Activated naive CD8-positive, alpha-beta T cell treated with anti-CD3 and anti-CD28 coated beads, Interleukin-2, amount 10 ng/mL, durations not matched to agents 7 days and 5 days (primary cell): ENCODE measurements at regions not wholly inside any gene's neighbourhood (a gene's known extent, or its start where the extent isn't known, plus 50 kb on each side); places are given as distances from the start of the nearest gene placed in this dataset.

Source experiments
- ATAC-seq: fragments of 150-1000 bp; cut with Tn5 transposase; one replicate; pipeline ENCODE4 v1.10.0; 2021; ENCODE audit warnings: low read depth, moderate library complexity
- POLR2A ChIA-PET: fragments of 350-600 bp; sonication (Branson Sonifier 250); formaldehyde crosslinking; loops from one replicate; lab custom pipeline; 2021; ENCODE audit warnings: antibody characterized with exemption; lab: Charles Lee
- DNase-seq: peaks from one replicate; pipeline ENCODE4 v3.0.0; 2021
- H3K27ac Mint-ChIP-seq: one replicate; pipeline ENCODE4 v1.8.0; 2022; ENCODE audit warnings: mild to moderate bottlenecking, mixed read lengths
- H3K27me3 Mint-ChIP-seq: one replicate; pipeline ENCODE4 v1.8.0; 2022; ENCODE audit warnings: mild to moderate bottlenecking, moderate library complexity, mixed read lengths
- H3K36me3 Mint-ChIP-seq: one replicate; pipeline ENCODE4 v1.8.0; 2021; ENCODE audit warnings: mild to moderate bottlenecking, mixed read lengths
- H3K4me1 Mint-ChIP-seq: one replicate; pipeline ENCODE4 v1.8.0; 2021; ENCODE audit warnings: mixed read lengths
- H3K4me3 Mint-ChIP-seq: one replicate; pipeline ENCODE4 v1.8.0; 2022; ENCODE audit warnings: mild to moderate bottlenecking, moderate library complexity, mixed read lengths
- H3K9me3 Mint-ChIP-seq: one replicate; pipeline ENCODE4 v1.8.0; 2021; ENCODE audit warnings: mixed read lengths

DNA sequence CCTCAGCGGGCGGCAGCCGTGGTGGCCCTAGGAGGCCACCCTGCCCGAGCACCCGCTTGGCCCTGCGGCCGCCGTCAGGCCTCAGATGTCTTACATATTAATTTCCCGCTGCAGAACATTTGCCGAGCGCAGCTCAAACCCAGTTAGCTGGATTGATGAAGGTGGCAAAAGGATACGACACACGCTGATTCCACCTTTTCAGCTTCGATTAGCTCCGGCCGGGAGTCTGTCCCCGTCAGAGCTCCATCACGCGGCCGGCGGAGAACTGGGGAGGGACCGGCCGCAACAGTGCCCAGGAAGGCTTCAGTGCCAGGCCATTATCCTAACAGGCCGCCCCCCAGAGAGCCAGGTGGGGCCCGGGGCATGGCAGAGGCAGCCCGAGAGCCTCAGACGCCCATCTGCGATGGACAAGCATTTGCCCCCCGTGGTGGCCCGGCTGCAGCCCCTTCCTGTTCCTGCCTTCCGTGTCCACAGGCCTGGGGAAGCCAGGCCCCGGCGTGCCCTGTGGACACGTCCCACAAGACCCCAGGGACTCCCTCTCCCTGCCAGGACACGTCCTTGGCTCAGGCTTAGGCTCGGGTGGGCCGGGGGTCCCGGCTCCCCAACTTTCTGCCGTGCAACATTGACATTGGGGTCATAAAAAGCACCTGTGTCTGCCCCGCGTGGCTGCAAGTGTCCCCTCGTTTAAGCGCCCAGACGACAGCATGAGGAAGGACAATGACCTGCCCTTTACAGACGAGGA lies 133.8 kb upstream of the NKX1-1 start:
- no peaks in the 10 kb centered on the region for H3K27me3 Mint-ChIP-seq
- peaks cover 2% of the 10 kb centered on the region for H3K4me1 Mint-ChIP-seq
- POLR2A ChIA-PET = no interaction called here
- H3K27ac Mint-ChIP-seq = no peak overlapping the region
- no peak for DNase-seq
- H3K4me3 Mint-ChIP-seq = no peak overlapping the region
- no peaks in the 10 kb centered on the region for H3K36me3 Mint-ChIP-seq
- no peak for ATAC-seq
- H3K9me3 Mint-ChIP-seq = no peaks in the 10 kb centered on the region

DNA sequence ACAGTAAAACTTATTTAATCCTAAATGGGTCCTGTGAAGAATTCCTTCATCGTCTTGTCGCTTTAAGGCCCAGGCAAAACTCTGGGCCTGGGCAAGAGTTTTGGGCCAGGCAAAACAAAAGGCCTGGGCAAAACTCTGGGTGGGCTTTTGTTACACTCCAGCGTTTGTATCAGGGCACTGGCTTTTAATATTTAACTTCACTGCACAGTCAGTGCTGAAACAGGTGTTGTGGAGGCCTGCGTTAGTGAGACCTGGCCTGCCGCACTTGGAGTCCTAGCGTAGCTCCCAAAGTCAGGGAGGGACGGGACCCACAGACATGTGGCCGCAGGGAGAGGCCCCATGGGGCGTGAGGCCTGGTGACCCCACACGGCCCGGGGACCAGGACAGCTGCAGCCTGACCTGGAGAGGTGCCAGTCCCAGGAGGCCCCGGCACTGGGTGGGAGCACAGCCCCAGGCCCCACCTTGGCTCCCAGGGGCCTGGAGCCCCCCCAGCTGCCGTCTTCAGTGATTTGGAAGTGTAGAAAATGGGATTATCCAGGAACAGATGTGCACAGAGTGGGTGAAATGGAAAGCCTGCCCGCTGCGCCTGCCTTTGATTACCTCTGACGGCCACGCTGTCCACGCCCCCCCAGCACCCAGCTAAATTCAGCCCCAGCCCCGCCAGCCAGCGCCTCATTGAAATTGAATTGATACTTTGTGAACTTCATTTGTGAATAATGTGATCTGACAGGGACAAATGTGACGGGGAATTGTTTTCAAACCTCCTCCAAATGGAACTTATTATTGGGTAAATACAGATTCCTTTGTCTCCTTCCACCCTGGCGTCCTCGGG lies 132.9 kb upstream of the NKX1-1 start:
- POLR2A ChIA-PET = no interaction called here
- H3K36me3 Mint-ChIP-seq = no peaks in the 10 kb centered on the region
- DNase-seq (no peak), ATAC-seq (no peak)
- H3K27me3 Mint-ChIP-seq = no peaks in the 10 kb centered on the region
- no peaks in the 10 kb centered on the region for H3K4me1 Mint-ChIP-seq
- no peak overlapping the region for H3K27ac Mint-ChIP-seq
- no peak overlapping the region for H3K4me3 Mint-ChIP-seq
- H3K9me3 Mint-ChIP-seq = no peaks in the 10 kb centered on the region

DNA sequence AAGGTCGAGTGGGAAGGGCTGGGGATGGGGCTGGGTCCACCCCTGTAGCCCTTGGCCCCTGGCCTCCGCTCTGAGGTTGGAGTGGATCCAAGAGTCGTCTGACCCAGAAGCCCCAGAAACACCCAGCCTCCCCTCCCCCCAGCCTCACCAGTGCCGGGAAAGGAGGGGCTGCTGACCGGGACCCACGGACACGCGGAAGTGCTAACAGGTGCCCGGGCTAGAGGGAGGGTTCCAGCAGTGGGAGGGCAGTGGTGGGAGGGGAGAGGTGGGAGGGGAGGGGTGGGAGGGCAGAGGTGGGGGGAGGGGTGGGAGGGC lies 131.8 kb upstream of the NKX1-1 start:
- Mint-ChIP-seq H3K9me3 (no peaks in the 10 kb centered on the region), H3K27me3 (peaks cover 4% of the 10 kb centered on the region), H3K36me3 (no peaks in the 10 kb centered on the region), H3K4me3 (no peak overlapping the region), H3K4me1 (no peaks in the 10 kb centered on the region), H3K27ac (no peak overlapping the region)
- POLR2A ChIA-PET = no interaction called here
- no peak for DNase-seq
- ATAC-seq = no peak

DNA sequence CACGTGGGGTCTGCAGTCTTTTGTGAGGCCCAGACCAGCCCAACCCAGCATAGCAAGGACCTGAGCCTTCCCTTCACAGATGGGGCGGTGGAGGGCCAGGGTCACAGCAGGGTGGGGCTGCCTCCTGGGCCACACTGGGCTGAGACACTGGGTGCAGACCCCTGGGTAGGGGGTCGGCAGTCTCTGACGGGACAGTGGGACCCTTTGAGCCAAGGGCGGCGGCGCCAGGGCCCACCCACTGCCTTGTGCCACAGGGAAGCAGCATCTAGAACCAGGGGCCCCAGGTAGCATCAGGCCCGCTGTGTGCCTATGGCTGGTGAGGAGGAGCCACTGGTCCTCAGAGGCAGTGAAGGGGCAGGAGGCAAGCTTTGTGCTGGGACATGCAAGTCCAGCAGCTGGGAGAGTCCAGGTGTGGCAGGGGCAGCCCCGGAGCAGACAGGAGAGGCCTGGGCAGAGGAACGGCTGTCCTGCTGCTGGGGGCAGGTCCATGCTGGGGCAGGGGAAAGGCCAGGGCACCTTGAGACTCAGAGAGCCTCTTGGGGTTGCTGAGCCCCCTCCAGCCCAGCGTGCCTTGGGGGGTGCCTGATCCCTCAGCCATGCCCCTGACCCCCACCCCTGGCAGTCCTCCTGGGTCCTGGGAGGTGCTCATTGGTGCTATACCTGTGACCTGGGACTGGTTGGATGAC lies 131.3 kb upstream of the NKX1-1 start:
- Mint-ChIP-seq H3K4me3 (no peak overlapping the region), H3K27ac (no peak overlapping the region), H3K9me3 (no peaks in the 10 kb centered on the region), H3K4me1 (no peaks in the 10 kb centered on the region), H3K36me3 (no peaks in the 10 kb centered on the region), H3K27me3 (peaks cover 4% of the 10 kb centered on the region)
- POLR2A ChIA-PET = no interaction called here
- ATAC-seq (no peak), DNase-seq (no peak)

DNA sequence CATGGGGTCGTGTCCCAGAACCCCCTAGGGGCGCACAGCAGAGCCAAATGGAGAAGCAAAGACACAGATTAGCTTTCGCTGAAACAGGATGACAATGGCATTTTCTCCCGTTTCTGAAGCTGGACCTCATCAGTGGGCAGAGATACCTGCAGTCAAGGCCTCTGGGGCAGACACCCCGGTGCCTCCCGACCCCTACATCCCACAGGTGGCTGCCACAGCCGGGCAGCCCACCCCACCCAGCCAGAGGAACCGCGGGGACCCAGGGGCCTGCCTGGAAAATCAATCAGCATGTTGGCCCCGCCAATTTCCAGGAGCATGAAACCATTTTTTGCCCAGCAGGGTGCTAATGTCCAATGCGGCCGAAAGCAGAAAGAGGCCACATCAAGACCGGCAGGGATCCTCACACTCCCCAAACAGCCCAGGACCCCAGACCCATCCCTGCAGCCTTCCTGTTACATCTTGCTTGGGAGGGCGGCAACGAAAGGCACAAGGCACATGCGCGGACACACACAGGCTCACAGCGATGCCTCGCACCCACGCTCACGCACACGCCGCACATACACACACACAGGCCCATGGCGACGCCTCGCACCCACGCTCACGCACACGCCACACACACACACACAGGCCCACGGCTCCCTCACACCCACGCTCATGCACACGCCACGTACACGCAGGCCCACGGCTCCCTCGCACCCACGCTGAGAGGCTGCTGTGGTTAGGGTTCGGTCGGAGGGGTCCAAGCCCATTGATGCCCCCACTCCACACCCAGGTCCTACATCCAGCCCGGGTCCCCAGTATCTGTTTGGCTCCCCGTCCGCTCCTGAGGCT lies 130.6 kb upstream of the NKX1-1 start:
- DNase-seq = no peak
- H3K27ac Mint-ChIP-seq = no peak overlapping the region
- no peaks in the 10 kb centered on the region for H3K36me3 Mint-ChIP-seq
- no peaks in the 10 kb centered on the region for H3K4me1 Mint-ChIP-seq
- no peak for ATAC-seq
- H3K9me3 Mint-ChIP-seq = no peaks in the 10 kb centered on the region
- peaks cover 4% of the 10 kb centered on the region for H3K27me3 Mint-ChIP-seq
- POLR2A ChIA-PET = no interaction called here
- H3K4me3 Mint-ChIP-seq = no peak overlapping the region

DNA sequence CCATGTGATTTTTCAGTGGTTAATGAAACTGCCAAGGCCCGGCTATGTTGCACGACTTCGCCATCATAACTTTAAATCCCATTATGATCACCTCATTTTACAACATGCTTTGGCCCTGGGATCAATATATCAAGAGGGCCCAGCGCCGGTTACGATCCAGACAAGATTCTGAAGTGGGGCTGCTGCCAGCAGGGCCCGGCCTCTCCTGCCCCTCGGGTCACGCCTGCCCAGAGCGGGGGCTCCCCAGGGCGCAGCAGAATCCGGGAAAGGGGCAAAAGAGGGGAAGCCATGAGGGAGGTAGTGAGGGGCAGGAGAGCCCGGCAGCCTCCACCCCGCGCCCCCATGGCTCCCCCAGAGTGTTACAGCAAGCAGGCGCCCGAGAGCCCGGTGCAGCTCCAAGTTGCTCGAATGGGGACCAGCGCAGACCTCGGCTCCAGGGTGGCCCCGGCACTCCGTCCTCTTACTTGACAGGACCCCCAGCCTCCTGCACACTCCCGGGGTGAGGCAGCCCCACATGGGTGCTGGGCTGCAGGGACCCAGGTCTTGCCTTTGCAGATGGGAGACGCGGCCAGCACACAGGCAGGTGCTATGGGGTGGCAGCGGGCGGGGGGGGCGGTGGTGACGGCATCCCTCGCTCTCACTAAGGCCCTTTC lies 129.8 kb upstream of the NKX1-1 start:
- H3K27ac Mint-ChIP-seq = no peak overlapping the region
- H3K27me3 Mint-ChIP-seq = peaks cover 4% of the 10 kb centered on the region
- DNase-seq (no peak), ATAC-seq (no peak)
- POLR2A ChIA-PET = no interaction called here
- no peaks in the 10 kb centered on the region for H3K9me3 Mint-ChIP-seq
- no peak overlapping the region for H3K4me3 Mint-ChIP-seq
- no peaks in the 10 kb centered on the region for H3K4me1 Mint-ChIP-seq
- no peaks in the 10 kb centered on the region for H3K36me3 Mint-ChIP-seq

DNA sequence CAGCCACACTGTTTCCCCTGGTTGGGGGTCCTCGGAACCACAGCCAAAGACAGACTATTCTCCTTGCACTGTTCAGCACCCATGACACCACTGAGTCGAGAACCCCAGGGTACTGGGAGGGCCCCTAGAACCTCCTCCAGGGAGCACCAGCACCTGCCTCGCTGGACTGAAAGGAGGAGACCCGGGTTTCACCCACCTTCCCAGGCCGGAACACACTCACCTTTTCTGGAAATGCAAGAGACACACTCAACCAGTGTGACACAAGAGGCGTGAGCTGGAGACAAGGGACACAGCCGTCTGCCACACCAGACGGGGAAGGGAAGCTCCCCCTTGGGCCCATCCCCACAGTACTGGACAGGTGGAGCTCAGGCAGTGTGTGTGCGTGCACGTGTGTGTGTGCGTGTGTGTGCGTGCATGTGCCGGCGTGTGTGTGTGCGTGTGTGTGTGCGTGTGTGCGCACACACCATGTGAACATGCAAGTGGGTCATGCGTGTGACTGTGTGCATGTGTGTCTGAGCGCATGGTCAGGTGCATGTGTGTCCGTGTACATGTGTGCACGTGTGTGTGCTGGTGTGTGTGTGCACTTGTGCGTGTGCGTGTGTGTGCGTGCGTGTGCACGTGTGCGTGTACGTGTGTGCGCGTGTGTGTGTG lies 128.8 kb upstream of the NKX1-1 start:
- Mint-ChIP-seq H3K4me3 (no peak overlapping the region), H3K9me3 (no peaks in the 10 kb centered on the region), H3K27ac (no peak overlapping the region), H3K4me1 (no peaks in the 10 kb centered on the region), H3K36me3 (no peaks in the 10 kb centered on the region), H3K27me3 (peaks cover 4% of the 10 kb centered on the region)
- ATAC-seq = no peak
- no peak for DNase-seq
- POLR2A ChIA-PET = no interaction called here

DNA sequence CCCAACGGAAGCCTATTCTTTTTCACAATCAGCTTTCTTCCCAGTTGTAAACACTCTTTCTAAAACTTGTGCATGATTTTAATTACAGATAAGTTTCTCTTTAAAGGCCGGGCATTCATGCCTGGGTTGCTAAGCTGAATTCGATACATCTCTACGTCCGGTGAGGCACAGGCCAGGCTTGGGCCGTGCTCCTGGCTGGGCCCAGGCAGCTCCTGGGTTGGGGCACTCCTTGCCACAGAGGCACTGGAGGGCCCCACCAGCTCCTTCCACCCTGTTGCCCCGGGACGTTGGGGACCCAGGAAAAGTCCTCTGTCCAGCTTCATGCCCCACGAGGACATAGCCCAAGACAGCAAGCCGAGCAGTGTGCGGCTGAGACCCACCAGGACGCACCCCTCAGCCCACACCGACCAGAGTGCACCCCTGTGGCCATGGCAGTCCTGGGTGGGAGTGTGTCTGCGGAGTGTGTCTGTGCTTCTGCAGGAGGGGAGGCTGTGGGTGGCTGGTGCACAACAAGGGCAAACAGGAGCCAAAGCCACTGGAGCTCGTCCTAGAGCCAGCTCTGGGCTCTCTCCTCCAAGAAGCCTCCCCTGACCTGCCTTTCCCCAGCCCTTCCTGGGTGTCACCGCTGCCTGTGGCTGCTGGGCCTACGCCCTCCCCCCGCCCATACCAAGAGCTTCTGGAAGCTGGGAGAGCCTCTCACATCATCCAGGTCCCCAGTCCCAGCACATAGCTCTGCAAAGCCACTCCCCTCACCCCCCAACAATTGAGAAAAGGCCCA lies 128.0 kb upstream of the NKX1-1 start:
- DNase-seq (no peak), ATAC-seq (no peak)
- Mint-ChIP-seq H3K4me1 (no peaks in the 10 kb centered on the region), H3K9me3 (no peaks in the 10 kb centered on the region), H3K4me3 (no peak overlapping the region), H3K36me3 (no peaks in the 10 kb centered on the region), H3K27ac (no peak overlapping the region), H3K27me3 (peaks cover 4% of the 10 kb centered on the region)
- POLR2A ChIA-PET = no interaction called here

DNA sequence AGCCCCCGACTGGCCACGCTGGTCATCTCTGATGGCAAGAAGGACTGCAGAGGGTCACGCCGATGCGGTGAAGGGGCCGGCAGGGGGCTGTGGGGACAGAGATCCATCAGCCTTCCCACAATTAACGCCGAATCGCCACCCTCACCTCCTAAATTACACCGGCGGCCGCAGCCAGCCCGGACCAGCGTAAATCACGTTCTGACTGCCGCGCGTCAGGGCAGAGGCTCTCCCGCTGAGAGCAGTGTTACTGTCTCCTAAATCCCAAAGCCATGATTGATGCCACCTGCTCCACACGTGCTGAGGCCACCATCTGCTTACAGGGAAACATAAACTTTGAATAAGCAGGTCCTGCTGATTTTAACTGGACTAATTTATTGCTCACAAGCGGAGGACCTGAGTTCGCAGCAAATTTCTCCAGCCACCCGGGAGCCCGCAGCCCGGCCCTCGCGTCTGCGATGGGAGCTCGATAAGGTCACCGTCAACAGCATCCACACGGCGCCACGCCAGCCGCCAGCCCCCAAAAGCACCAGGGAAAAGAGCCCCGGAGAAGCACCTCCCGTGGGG lies 127.3 kb upstream of the NKX1-1 start:
- no peak overlapping the region for H3K27ac Mint-ChIP-seq

DNA sequence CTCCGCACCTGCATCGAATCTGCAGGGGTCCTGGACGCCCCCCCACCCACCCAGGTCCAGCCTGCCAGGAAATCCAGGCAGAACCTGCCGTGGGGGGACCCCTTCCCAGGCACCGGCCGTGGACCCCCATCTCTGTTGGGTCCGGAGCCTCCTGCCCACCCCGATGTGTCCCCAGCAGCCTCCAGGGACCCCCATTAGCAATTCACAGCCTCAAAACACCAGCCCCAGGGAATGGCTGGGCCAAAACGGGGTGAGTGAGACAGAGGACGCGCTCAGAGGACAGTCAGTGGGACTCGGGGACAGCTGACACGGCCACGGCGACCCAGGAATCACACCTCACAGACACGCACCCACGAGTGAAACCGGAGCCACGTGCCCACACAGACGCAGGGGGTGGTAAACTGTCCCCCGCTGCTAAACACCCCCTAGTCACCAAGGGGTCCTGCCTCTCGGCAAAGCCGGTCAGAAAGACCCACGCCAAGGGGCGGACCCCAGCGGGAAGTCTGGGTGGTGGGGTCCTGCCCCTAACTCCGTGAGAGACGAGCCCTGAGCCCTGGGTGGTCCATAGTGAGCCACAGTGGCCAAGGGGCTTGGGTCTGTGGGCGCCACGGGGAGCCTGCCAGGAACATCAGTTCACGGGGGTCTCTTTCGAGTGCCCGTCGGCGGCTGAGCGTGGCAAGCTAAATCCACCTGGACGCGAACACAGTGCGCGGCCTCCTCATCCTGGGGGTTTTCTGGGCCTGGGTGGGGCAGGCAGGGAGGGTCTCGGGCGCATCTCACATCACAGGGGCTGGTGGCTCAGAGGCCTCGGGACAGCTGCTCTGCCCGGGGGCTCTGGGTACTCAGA lies 126.5 kb upstream of the NKX1-1 start:
- H3K27me3 Mint-ChIP-seq = peaks cover 4% of the 10 kb centered on the region
- H3K9me3 Mint-ChIP-seq = no peaks in the 10 kb centered on the region
- H3K36me3 Mint-ChIP-seq = no peaks in the 10 kb centered on the region
- ATAC-seq = no peak
- POLR2A ChIA-PET = no interaction called here
- H3K4me1 Mint-ChIP-seq = no peaks in the 10 kb centered on the region
- H3K27ac Mint-ChIP-seq = no peak overlapping the region
- DNase-seq = no peak
- no peak overlapping the region for H3K4me3 Mint-ChIP-seq

More for the DNA sequence above, 127.3 kb upstream of the NKX1-1 start:
- no peak for ATAC-seq
- H3K4me3 Mint-ChIP-seq = no peak overlapping the region
- no peaks in the 10 kb centered on the region for H3K9me3 Mint-ChIP-seq
- POLR2A ChIA-PET = no interaction called here
- DNase-seq = no peak
- no peaks in the 10 kb centered on the region for H3K36me3 Mint-ChIP-seq
- peaks cover 4% of the 10 kb centered on the region for H3K27me3 Mint-ChIP-seq
- no peaks in the 10 kb centered on the region for H3K4me1 Mint-ChIP-seq
